CD14-positive monocyte (primary cell): ENCODE measurements at regions not wholly inside any gene's neighbourhood (a gene's known extent, or its start where the extent isn't known, plus 50 kb on each side); places are given as distances from the start of the nearest gene placed in this dataset.

Source experiments
- DNase-seq, 3 donors: peaks; one replicate each; pipeline ENCODE4 v3.0.0-alpha.2; 2011 to 2022
- H2AFZ ChIP-seq: 2 replicates; pipeline ENCODE4 v1.6.0; 2012; ENCODE audit warnings: mild to moderate bottlenecking, low read depth, low read length, inconsistent platforms; ENCODE audit not compliant: insufficient read depth, poor library complexity, severe bottlenecking
- H3K27ac ChIP-seq, 2 donors: 1 replicate in 1 of 2; 2 replicates in 1 of 2; pipeline ENCODE4 v1.5.1; 2012 to 2013; ENCODE audit warnings: low read length in 2 of 2, control low read depth in 1 of 2, inconsistent platforms in 1 of 2, low read depth in 1 of 2, mild to moderate bottlenecking in 1 of 2
- H3K27me3 ChIP-seq, 2 donors: one replicate each; pipeline versions ENCODE4 v1.6.0 to v1.6.1; 2011 to 2013; ENCODE audit warnings: low read length in 2 of 2; ENCODE audit not compliant: control insufficient read depth in 2 of 2, insufficient read depth in 2 of 2
- H3K36me3 ChIP-seq, 2 donors: replicated peaks in 1 of 2; 1 replicate in 1 of 2; 2 replicates in 1 of 2; pipeline versions ENCODE4 v1.5.1 to v1.6.1; 2012 to 2013; ENCODE audit warnings: low read length in 2 of 2, control low read depth in 1 of 2, inconsistent platforms in 1 of 2, mild to moderate bottlenecking in 1 of 2; ENCODE audit not compliant: insufficient read depth in 2 of 2, control insufficient read depth in 1 of 2
- H3K4me1 ChIP-seq, 2 donors: 1 replicate in 1 of 2; 2 replicates in 1 of 2; pipeline versions ENCODE4 v1.5.1 to v1.6.1; 2012 to 2013; ENCODE audit warnings: low read length in 2 of 2, control low read depth in 1 of 2, inconsistent platforms in 1 of 2, mild to moderate bottlenecking in 1 of 2, moderate library complexity in 1 of 2; ENCODE audit not compliant: insufficient read depth in 2 of 2, control insufficient read depth in 1 of 2
- H3K4me2 ChIP-seq: replicated peaks from 2 replicates; pipeline ENCODE3; 2012; ENCODE audit warnings: low read length, moderate library complexity, mild to moderate bottlenecking; ENCODE audit not compliant: poor library complexity, severe bottlenecking; ENCODE audit errors: extremely low read depth
- H3K4me3 ChIP-seq, 3 experiments: fragments of 200-600 bp in 1 of 3; sonication (generic) in 1 of 3; replicated peaks in 1 of 3; 1 replicate in 2 of 3; 2 replicates in 1 of 3; pipeline ENCODE4 v1.5.1; 2011 to 2013; ENCODE audit warnings: low read length in 3 of 3, mild to moderate bottlenecking in 3 of 3, control low read depth in 2 of 3, low read depth in 2 of 3, inconsistent platforms in 1 of 3, moderate library complexity in 1 of 3
- H3K79me2 ChIP-seq: 2 replicates; pipeline ENCODE4 v1.6.0; 2012; ENCODE audit warnings: mild to moderate bottlenecking, control low read depth, inconsistent platforms, low read length, moderate library complexity; ENCODE audit not compliant: insufficient read depth
- H3K9ac ChIP-seq: 2 replicates; pipeline ENCODE4 v1.6.0; 2017; ENCODE audit warnings: low read length, mild to moderate bottlenecking; ENCODE audit not compliant: insufficient read depth, poor library complexity, severe bottlenecking
- H3K9me3 ChIP-seq, 2 donors: replicated peaks in 1 of 2; 1 replicate in 1 of 2; 2 replicates in 1 of 2; pipeline versions ENCODE4 v1.5.1 to v1.6.1; 2012 to 2013; ENCODE audit warnings: low read length in 2 of 2, control low read depth in 1 of 2; ENCODE audit not compliant: control insufficient read depth in 1 of 2, insufficient read depth in 1 of 2
- H4K20me1 ChIP-seq: 2 replicates; pipeline ENCODE4 v1.6.0; 2012; ENCODE audit warnings: mild to moderate bottlenecking, low read length, control low read depth, moderate library complexity; ENCODE audit not compliant: insufficient read depth
- H3K27ac Mint-ChIP-seq, 7 donors: one replicate each; pipeline ENCODE4 v1.8.0; 2020; ENCODE audit warnings: mild to moderate bottlenecking in 7 of 7, mixed read lengths in 7 of 7, moderate library complexity in 6 of 7, inconsistent platforms in 2 of 7
- H3K27me3 Mint-ChIP-seq, 3 donors: one replicate each; pipeline ENCODE4 v1.8.0; 2021 to 2022; ENCODE audit warnings: low read depth in 3 of 3, mild to moderate bottlenecking in 3 of 3, mixed read lengths in 3 of 3, moderate library complexity in 3 of 3, inconsistent platforms in 1 of 3
- H3K36me3 Mint-ChIP-seq, 2 donors: one replicate each; pipeline ENCODE4 v1.8.0; 2020; ENCODE audit warnings: mixed read lengths in 2 of 2, inconsistent platforms in 1 of 2, mild to moderate bottlenecking in 1 of 2
- H3K4me1 Mint-ChIP-seq: one replicate; pipeline ENCODE4 v1.8.0; 2020; ENCODE audit warnings: mild to moderate bottlenecking, mixed read lengths
- H3K4me3 Mint-ChIP-seq, 2 donors: one replicate each; pipeline ENCODE4 v1.8.0; 2020; ENCODE audit warnings: mild to moderate bottlenecking in 2 of 2, mixed read lengths in 2 of 2, moderate library complexity in 1 of 2
- H3K9me3 Mint-ChIP-seq, 7 donors: one replicate each; pipeline ENCODE4 v1.8.0; 2020 to 2022; ENCODE audit warnings: mixed read lengths in 7 of 7, mild to moderate bottlenecking in 6 of 7, moderate library complexity in 6 of 7, inconsistent platforms in 2 of 7
- CTCF ChIP-seq: fragments of 200-600 bp; IDR thresholded peaks from one replicate; pipeline ENCODE4 v1.8.0; 2022; ENCODE audit warnings: antibody characterized with exemption, mild to moderate bottlenecking
- WGBS: methylation state at CpG from one replicate; pipeline ENCODE4 v1.1.5; 2013; ENCODE audit warnings: missing lambda C conversion rate; ENCODE audit not compliant: insufficient coverage; 5-methylcytosine and 5-hydroxymethylcytosine counted together
- intact Hi-C, 2 donors: fragments of 100-400 bp; cut with micrococcal nuclease; formaldehyde crosslinking; loops; one replicate each; pipeline versions ENCODE4 v1.15.0 to v1.15.1; 2023

- Mint-ChIP-seq H3K9me3 (peaks cover 0 to 10% (median 3%) of the 10 kb centered on the region in 7 donors), H3K4me1 (no peaks in the 10 kb centered on the region), H3K4me3 (no peak overlapping the region), H3K27me3 (peaks cover 0 to 4% (median 0%) of the 10 kb centered on the region in 3 donors), H3K36me3 (no peaks in the 10 kb centered on the region), H3K27ac (no peak overlapping the region)
- H3K4me3 ChIP-seq: no peak overlapping the region
- no peaks in the 10 kb centered on the region for H3K36me3 ChIP-seq
- H3K4me1 ChIP-seq: no peaks in the 10 kb centered on the region
- H3K27ac ChIP-seq: no peak overlapping the region
- H3K79me2 ChIP-seq: no peaks in the 10 kb centered on the region
- H4K20me1 ChIP-seq: no peaks in the 10 kb centered on the region
- no peak overlapping the region for H3K9ac ChIP-seq
- no peak overlapping the region for H2AFZ ChIP-seq
- DNase-seq: no peak
- WGBS: no CpG with 5 or more reads among the region's 4 CpGs
- no peaks in the 10 kb centered on the region for H3K9me3 ChIP-seq
- H3K27me3 ChIP-seq: no peaks in the 10 kb centered on the region
- TF ChIP-seq CTCF: no peak
- intact Hi-C loops: no loop called here
- H3K4me2 ChIP-seq: no peak overlapping the region
These were observed 122.9 kb downstream of the DMAC1 start for GRCh38 chr9:7676609-7677156.

- H3K27ac ChIP-seq: no peak overlapping the region
These were observed 127.7 kb downstream of the DMAC1 start for GRCh38 chr9:7671847-7672246.

More at GRCh38 chr9:7671847-7672246, 127.7 kb downstream of the DMAC1 start:
- intact Hi-C loops: no loop called here
- H3K4me1 Mint-ChIP-seq: no peaks in the 10 kb centered on the region
- no peaks in the 10 kb centered on the region for H3K27me3 Mint-ChIP-seq
- Histone ChIP-seq H3K4me2 (no peak overlapping the region), H3K4me3 (no peak overlapping the region), H3K4me1 (no peaks in the 10 kb centered on the region), H3K27me3 (no peaks in the 10 kb centered on the region), H3K9me3 (no peaks in the 10 kb centered on the region), H3K36me3 (no peaks in the 10 kb centered on the region), H2AFZ (no peak overlapping the region), H3K79me2 (no peaks in the 10 kb centered on the region), H4K20me1 (no peaks in the 10 kb centered on the region), H3K9ac (no peak overlapping the region)
- peaks cover 0 to 5% (median 3%) of the 10 kb centered on the region in 7 donors for H3K9me3 Mint-ChIP-seq
- WGBS: no CpG with 5 or more reads among the region's 2 CpGs
- no peak for DNase-seq
- H3K27ac Mint-ChIP-seq: no peak overlapping the region
- no peak for TF ChIP-seq CTCF
- no peaks in the 10 kb centered on the region for H3K36me3 Mint-ChIP-seq
- H3K4me3 Mint-ChIP-seq: no peak overlapping the region
